ENCODE measurements at regions not wholly inside any gene's neighbourhood (a gene's known extent, or its start where the extent isn't known, plus 50 kb on each side); places are given as distances from the start of the nearest gene placed in this dataset.
"Not testable (repeated sequence)": the region's sequence is repeated elsewhere in the genome, so short reads cannot be mapped to it uniquely, and the experiment has no call there.

DNA sequence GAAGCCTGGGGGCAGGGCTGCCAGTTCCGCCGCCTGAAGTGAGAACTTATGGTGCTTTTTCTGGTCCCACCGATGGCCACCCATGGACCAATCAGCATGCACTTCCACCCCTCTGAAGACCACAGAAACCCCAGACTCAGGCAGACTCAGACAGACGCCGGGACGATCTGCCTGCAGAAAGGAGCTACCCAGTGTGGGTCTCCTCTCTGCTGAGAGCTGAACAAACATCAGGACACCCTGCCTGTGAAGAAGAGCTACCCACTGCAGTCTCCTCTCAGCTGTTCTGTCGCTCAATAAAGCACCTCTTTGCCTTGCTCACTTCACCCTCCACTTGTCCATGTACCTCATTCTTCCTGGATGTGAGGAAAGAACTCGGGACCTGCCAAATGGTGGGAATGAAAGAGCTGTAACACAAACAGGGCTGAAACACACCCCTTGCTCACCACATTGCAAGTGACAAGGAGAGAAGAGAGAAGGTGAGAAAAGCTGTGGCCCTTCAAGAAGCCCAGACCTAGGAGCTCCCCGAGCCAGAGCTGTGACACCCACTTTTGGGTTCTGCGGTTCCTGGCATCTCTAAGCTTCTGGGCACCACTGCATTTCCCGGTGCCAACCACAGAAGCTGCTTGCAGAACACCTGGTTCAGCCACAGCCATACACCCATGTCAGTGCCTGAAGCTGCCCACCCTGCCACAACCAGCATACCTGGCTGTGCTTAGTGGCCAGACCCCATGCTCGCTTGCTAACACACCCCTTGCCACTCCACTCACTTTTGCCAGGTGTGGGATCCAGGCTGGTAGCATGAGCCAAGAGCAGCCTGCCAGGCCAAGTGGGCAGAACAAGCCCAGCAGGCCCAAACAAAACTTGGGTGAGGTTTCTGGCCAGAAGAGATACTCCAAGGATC lies 114.3 kb upstream of the TSLP start:
- Histone ChIP-seq H3K4me3 (ENCODE audit: low read length in 2 of 2) (no peak overlapping the region), H3K27me3 (ENCODE audit: control insufficient read depth in 1 of 2, insufficient read depth in 2 of 2, low read length in 2 of 2) (no peaks in the 10 kb centered on the region), H3K9me3 (ENCODE audit: control insufficient read depth in 2 of 2, low read length in 2 of 2) (no peaks in the 10 kb centered on the region), H3K9ac (ENCODE audit: low read length in 2 of 2) (no peak overlapping the region), H3K4me1 (ENCODE audit: control insufficient read depth, insufficient read depth, low read length) (no peaks in the 10 kb centered on the region), H3K27ac (ENCODE audit: low read length) (no peak overlapping the region), H3K36me3 (ENCODE audit: control insufficient read depth in 2 of 2, insufficient read depth in 2 of 2, low read length in 2 of 2) (no peaks in the 10 kb centered on the region)

DNA sequence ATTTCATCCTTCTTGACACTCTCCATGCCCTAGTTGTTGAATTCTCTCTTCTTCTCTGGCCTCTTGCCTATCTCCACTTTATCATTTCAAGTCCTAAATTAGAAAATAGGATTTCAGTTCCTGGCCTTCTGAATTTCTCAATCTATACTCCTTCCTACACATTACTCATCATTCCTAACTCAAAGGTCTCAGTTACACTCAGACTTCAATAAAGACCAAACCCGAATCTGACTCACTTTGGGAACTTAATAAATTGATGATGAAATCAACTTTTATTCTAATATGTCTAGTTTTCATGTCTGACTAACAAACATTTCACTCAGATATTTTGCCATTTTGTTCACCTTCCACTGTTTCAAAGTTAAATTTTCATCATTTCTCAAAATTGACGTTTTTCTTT lies 113.6 kb upstream of the TSLP start:
- no peak overlapping the region for H3K9ac ChIP-seq (ENCODE audit: low read length in 2 of 2)
- no peaks in the 10 kb centered on the region for H3K4me1 ChIP-seq (ENCODE audit: control insufficient read depth, insufficient read depth, low read length)
- no peaks in the 10 kb centered on the region for H3K36me3 ChIP-seq (ENCODE audit: control insufficient read depth in 2 of 2, insufficient read depth in 2 of 2, low read length in 2 of 2)
- no peaks in the 10 kb centered on the region for H3K9me3 ChIP-seq (ENCODE audit: control insufficient read depth in 2 of 2, low read length in 2 of 2)
- no peaks in the 10 kb centered on the region for H3K27me3 ChIP-seq (ENCODE audit: control insufficient read depth in 1 of 2, insufficient read depth in 2 of 2, low read length in 2 of 2)
- H3K27ac ChIP-seq (ENCODE audit: low read length) = no peak overlapping the region
- no peak overlapping the region for H3K4me3 ChIP-seq (ENCODE audit: low read length in 2 of 2)

GRCh38 chr5:110963495-110963894 lies 108.0 kb upstream of the TSLP start:
- Histone ChIP-seq H3K9ac (ENCODE audit: low read length in 2 of 2) (no peak overlapping the region), H3K27me3 (ENCODE audit: control insufficient read depth in 1 of 2, insufficient read depth in 2 of 2, low read length in 2 of 2) (no peaks in the 10 kb centered on the region), H3K4me1 (ENCODE audit: control insufficient read depth, insufficient read depth, low read length) (no peaks in the 10 kb centered on the region), H3K9me3 (ENCODE audit: control insufficient read depth in 2 of 2, low read length in 2 of 2) (no peaks in the 10 kb centered on the region), H3K36me3 (ENCODE audit: control insufficient read depth in 2 of 2, insufficient read depth in 2 of 2, low read length in 2 of 2) (no peaks in the 10 kb centered on the region), H3K27ac (ENCODE audit: low read length) (no peak overlapping the region), H3K4me3 (ENCODE audit: low read length in 2 of 2) (no peak overlapping the region)

DNA sequence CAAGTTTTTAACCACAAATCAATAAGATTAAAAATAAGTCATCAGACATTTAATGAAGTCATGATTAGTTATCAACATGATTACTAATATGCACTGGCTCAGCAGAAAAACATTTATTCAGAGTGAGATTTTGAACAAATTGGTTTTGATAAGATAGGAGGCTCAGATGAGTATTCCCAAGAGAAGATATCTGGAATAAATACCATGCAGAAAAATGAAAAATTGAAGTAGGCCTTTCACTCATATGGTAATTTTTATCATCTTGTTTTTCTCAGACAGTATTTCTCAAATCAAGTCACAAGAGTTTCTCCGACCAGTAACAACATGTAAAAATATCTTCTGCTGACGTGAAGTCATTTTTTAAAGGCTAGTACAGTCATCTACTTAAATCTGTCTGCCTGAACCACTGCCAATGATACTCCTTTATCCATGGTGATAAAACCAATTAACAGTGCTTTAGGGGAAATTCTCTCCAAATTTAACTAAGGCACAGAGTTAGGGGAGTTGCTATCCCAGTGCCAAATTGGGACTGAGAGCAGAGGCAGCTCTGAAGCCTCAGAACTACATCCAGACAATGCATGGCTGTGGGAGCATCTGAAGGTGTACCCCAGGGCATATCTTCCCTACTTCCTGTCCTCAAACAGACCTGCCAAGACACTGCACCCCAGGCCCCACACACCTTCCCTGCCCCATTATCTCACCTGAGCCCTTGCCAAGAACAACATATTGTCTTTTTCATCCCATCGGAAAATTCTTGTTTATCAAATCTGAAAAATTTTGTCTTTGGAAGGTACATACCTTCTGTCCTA lies 105.5 kb upstream of the TSLP start:
- Histone ChIP-seq H3K27me3 (ENCODE audit: control insufficient read depth in 1 of 2, insufficient read depth in 2 of 2, low read length in 2 of 2) (no peaks in the 10 kb centered on the region), H3K36me3 (ENCODE audit: control insufficient read depth in 2 of 2, insufficient read depth in 2 of 2, low read length in 2 of 2) (no peaks in the 10 kb centered on the region), H3K27ac (ENCODE audit: low read length) (no peak overlapping the region), H3K9ac (ENCODE audit: low read length in 2 of 2) (no peak overlapping the region), H3K4me3 (ENCODE audit: low read length in 2 of 2) (no peak overlapping the region), H3K9me3 (ENCODE audit: control insufficient read depth in 2 of 2, low read length in 2 of 2) (no peaks in the 10 kb centered on the region), H3K4me1 (ENCODE audit: control insufficient read depth, insufficient read depth, low read length) (no peaks in the 10 kb centered on the region)

GRCh38 chr5:110968246-110969005 lies 103.1 kb upstream of the TSLP start:
- Histone ChIP-seq H3K4me1 (ENCODE audit: control insufficient read depth, insufficient read depth, low read length) (no peaks in the 10 kb centered on the region), H3K27ac (ENCODE audit: low read length) (no peak overlapping the region), H3K27me3 (ENCODE audit: control insufficient read depth in 1 of 2, insufficient read depth in 2 of 2, low read length in 2 of 2) (no peaks in the 10 kb centered on the region), H3K36me3 (ENCODE audit: control insufficient read depth in 2 of 2, insufficient read depth in 2 of 2, low read length in 2 of 2) (no peaks in the 10 kb centered on the region), H3K9ac (ENCODE audit: low read length in 2 of 2) (no peak overlapping the region), H3K9me3 (ENCODE audit: control insufficient read depth in 2 of 2, low read length in 2 of 2) (no peaks in the 10 kb centered on the region), H3K4me3 (ENCODE audit: low read length in 2 of 2) (no peak overlapping the region)

- no peaks in the 10 kb centered on the region for H3K4me1 ChIP-seq (ENCODE audit: control insufficient read depth, insufficient read depth, low read length)
- no peak overlapping the region for H3K9ac ChIP-seq (ENCODE audit: low read length in 2 of 2)
- H3K4me3 ChIP-seq (ENCODE audit: low read length in 2 of 2) = no peak overlapping the region
- H3K27ac ChIP-seq (ENCODE audit: low read length) = no peak overlapping the region
- no peaks in the 10 kb centered on the region for H3K27me3 ChIP-seq (ENCODE audit: control insufficient read depth in 1 of 2, insufficient read depth in 2 of 2, low read length in 2 of 2)
- H3K9me3 ChIP-seq (ENCODE audit: control insufficient read depth in 2 of 2, low read length in 2 of 2) = no peaks in the 10 kb centered on the region
- no peaks in the 10 kb centered on the region for H3K36me3 ChIP-seq (ENCODE audit: control insufficient read depth in 2 of 2, insufficient read depth in 2 of 2, low read length in 2 of 2)
Measured at GRCh38 chr5:110969502-110969901, 102.0 kb upstream of the TSLP start.

DNA sequence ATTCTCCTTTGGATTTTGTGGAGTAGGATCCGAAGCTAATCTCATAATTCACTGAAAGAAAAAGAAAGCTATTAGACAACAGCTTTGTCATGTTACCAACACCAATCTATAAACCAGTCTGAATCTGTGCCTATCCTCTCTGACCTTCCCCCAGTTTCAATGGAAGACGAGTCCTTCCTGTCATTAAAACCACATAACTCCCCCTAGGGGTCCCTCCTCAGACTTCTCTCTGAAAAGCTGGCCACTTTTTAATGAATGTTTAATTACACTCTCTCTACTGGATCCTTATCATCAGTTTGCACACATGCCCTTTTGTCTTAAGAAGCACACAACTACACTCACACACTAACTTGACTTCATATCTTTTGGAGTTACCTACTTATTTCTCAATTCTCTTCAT lies 98.0 kb upstream of the TSLP start:
- no peak overlapping the region for H3K27ac ChIP-seq (ENCODE audit: low read length)
- H3K9ac ChIP-seq (ENCODE audit: low read length in 2 of 2) = no peak overlapping the region
- no peak overlapping the region for H3K4me3 ChIP-seq (ENCODE audit: low read length in 2 of 2)

DNA sequence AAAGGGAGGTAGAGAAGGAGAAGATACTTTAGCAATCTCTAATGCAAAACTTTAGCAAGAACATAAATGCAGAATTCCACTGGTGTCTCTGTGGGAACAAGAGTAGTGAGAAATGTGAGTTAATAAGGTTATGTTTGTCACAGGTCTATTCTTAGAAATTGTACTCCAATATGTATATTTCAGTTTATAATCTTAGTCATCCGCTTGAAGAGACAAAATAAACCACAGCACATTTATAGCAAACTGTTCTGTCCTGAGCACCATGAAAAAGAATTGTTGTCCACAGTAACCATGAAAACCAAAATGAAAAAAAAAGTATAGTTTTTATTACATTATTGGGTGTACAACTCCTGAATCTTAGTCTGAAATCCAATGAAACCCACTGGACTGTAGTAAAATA lies 93.6 kb upstream of the TSLP start:
- no peaks in the 10 kb centered on the region for H3K9me3 ChIP-seq (ENCODE audit: control insufficient read depth in 2 of 2, low read length in 2 of 2)
- H3K4me1 ChIP-seq (ENCODE audit: control insufficient read depth, insufficient read depth, low read length) = no peaks in the 10 kb centered on the region
- H3K36me3 ChIP-seq (ENCODE audit: control insufficient read depth in 2 of 2, insufficient read depth in 2 of 2, low read length in 2 of 2) = no peaks in the 10 kb centered on the region
- H3K9ac ChIP-seq (ENCODE audit: low read length in 2 of 2) = no peak overlapping the region
- no peak overlapping the region for H3K4me3 ChIP-seq (ENCODE audit: low read length in 2 of 2)
- H3K27me3 ChIP-seq (ENCODE audit: control insufficient read depth in 1 of 2, insufficient read depth in 2 of 2, low read length in 2 of 2) = no peaks in the 10 kb centered on the region
- no peak overlapping the region for H3K27ac ChIP-seq (ENCODE audit: low read length)

More for the DNA sequence above, 98.0 kb upstream of the TSLP start:
- no peaks in the 10 kb centered on the region for H3K36me3 ChIP-seq (ENCODE audit: control insufficient read depth in 2 of 2, insufficient read depth in 2 of 2, low read length in 2 of 2)
- H3K9me3 ChIP-seq (ENCODE audit: control insufficient read depth in 2 of 2, low read length in 2 of 2) = no peaks in the 10 kb centered on the region
- no peaks in the 10 kb centered on the region for H3K27me3 ChIP-seq (ENCODE audit: control insufficient read depth in 1 of 2, insufficient read depth in 2 of 2, low read length in 2 of 2)
- no peaks in the 10 kb centered on the region for H3K4me1 ChIP-seq (ENCODE audit: control insufficient read depth, insufficient read depth, low read length)

- H3K27ac ChIP-seq (ENCODE audit: low read length); H3K27me3 ChIP-seq (ENCODE audit: control insufficient read depth in 1 of 2, insufficient read depth in 2 of 2, low read length in 2 of 2); H3K9ac ChIP-seq (ENCODE audit: low read length in 2 of 2); H3K4me1 ChIP-seq (ENCODE audit: control insufficient read depth, insufficient read depth, low read length); H3K36me3 ChIP-seq (ENCODE audit: control insufficient read depth in 2 of 2, insufficient read depth in 2 of 2, low read length in 2 of 2); H3K9me3 ChIP-seq (ENCODE audit: control insufficient read depth in 2 of 2, low read length in 2 of 2); H3K4me3 ChIP-seq (ENCODE audit: low read length in 2 of 2): not testable (repeated sequence)
Measured at GRCh38 chr5:110985882-110986281, 85.6 kb upstream of the TSLP start.

DNA sequence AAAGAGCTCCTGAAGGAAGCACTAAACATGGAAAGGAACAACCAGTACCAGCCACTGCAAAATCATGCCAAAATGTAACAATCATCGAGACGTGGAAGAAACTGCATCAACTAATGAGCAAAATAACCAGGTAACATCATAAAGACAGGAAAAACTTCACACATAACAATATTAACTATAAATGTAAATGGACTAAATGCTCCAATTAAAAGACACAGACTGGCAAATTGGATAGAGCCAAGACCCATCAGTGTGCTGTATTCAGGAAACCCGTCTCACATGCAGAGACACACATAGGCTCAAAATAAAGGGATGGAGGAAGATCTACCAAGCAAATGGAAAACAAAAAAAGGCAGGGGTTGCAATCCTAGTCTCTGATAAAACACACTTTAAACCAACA lies 83.9 kb upstream of the TSLP start:
- H3K36me3 ChIP-seq (ENCODE audit: control insufficient read depth in 2 of 2, insufficient read depth in 2 of 2, low read length in 2 of 2); H3K9ac ChIP-seq (ENCODE audit: low read length in 2 of 2); H3K9me3 ChIP-seq (ENCODE audit: control insufficient read depth in 2 of 2, low read length in 2 of 2); H3K4me1 ChIP-seq (ENCODE audit: control insufficient read depth, insufficient read depth, low read length); H3K27me3 ChIP-seq (ENCODE audit: control insufficient read depth in 1 of 2, insufficient read depth in 2 of 2, low read length in 2 of 2); H3K27ac ChIP-seq (ENCODE audit: low read length); H3K4me3 ChIP-seq (ENCODE audit: low read length in 2 of 2): not testable (repeated sequence)

Measured in stomach smooth muscle (tissue), 2 donors.